ENCODE measurements at regions not wholly inside any gene's neighbourhood (a gene's known extent, or its start where the extent isn't known, plus 50 kb on each side); places are given as distances from the start of the nearest gene placed in this dataset.

GRCh38 chr12:39697108-39697507, 77.5 kb upstream of the ABCD2 start:
- TF ChIP-seq, protein P1, sequence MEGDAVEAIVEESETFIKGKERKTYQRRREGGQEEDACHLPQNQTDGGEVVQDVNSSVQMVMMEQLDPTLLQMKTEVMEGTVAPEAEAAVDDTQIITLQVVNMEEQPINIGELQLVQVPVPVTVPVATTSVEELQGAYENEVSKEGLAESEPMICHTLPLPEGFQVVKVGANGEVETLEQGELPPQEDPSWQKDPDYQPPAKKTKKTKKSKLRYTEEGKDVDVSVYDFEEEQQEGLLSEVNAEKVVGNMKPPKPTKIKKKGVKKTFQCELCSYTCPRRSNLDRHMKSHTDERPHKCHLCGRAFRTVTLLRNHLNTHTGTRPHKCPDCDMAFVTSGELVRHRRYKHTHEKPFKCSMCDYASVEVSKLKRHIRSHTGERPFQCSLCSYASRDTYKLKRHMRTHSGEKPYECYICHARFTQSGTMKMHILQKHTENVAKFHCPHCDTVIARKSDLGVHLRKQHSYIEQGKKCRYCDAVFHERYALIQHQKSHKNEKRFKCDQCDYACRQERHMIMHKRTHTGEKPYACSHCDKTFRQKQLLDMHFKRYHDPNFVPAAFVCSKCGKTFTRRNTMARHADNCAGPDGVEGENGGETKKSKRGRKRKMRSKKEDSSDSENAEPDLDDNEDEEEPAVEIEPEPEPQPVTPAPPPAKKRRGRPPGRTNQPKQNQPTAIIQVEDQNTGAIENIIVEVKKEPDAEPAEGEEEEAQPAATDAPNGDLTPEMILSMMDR (IDR thresholded peaks at IDR 0.05) = no peak
- TF ChIP-seq POLR2A (IDR thresholded peaks at IDR 0.05) = no peak

Data from body of pancreas (tissue), 4 donors.